8988T (cell line): ENCODE measurements at regions not wholly inside any gene's neighbourhood (a gene's known extent, or its start where the extent isn't known, plus 50 kb on each side); places are given as distances from the start of the nearest gene placed in this dataset.
"Not testable (repeated sequence)": the region's sequence is repeated elsewhere in the genome, so short reads cannot be mapped to it uniquely, and the experiment has no call there.

Experiments
- DNase-seq: peaks from one replicate; pipeline ENCODE4 v3.0.0; 2011

DNA sequence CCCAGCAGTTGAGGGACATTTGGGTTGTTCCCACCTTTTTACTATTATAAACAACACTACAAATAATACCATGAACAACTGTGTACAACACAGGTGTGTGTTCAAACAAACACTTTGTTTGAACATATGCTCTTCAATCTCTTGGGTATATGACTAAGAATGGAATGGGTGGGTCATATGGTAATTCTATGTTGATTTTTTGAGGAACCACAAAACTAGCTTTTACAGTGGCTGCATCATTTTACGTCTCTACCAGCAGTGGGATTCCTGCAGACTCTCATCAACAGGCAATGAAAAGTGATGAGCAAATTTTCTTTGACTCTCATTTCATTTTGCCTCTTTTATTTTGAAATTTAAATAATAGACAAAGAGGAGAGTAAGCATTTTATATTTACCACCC is 116.9 kb upstream of the KLF14 start:
- DNase-seq = no peak

DNA sequence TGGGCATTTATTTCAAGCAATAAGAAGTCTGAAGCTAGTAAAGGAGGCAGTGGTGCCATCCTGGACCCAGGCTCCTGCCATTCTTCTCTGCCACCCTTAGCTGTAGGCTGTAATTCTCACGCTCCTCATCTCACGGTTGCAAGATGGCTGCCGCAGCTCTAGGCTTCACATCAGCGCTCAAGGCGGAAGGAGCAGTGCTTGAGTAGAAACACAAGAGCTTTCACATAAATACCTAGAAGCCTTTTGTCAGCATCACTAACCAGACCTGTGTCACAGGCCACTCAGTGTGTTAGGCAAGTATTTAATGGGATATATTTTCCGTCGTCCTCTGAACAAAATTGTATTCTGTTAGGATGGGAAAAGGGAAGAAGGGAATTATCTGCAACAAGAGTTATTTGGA is 118.9 kb upstream of the KLF14 start:
- no peak for DNase-seq

DNA sequence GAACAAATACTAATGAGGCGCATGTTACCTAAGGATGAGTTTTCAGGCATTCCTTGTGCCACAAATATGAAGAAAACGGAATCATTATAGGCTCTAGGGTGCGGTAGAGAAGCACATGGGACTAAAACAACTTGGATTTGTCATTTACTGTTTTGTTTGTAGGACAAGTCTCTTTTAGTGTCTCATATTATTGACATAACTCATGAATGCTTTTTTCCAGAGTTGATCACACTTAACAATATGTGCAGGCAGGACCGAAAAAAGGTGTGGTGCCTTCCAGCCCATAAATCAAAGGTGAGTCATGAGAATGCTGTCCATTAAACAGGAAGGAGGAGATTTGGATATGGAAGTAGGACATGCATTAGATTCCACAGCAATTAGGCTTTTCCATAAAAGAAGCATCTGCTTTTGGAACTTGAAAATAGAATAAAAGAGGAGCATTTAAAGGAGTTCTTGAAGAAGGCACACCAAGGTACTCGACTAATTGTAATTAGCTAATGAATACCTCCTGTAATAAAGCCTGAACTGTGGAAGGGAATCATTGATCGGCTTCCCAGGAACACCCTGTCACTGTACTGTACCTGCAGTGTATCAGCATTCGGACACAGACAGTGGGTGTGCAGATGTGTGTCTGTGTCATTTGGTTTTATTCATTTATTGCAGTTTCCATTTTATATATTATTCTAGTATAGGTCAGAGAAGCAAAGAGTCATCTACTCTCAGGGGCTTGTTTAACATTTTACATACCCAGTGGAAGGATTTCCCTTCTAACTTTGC is 119.7 kb upstream of the KLF14 start:
- DNase-seq = no peak

DNA sequence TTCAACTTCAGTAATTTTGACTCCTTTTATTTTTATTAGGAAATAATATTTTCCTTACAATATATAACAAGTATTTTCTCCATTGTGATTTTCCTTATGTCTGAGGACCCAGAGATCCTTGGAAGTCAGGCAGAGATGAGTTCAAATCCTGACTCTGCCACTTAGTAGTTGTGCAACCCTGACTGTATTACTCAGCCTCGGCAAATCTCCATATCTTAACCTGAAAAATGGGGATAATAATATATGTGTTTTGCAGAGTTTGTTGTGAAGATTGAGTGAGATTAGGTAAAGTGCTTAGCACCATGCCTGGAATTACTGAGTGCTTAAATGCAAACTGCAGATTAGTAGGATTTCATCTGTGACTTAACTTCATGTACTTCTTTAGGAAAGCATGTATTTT is 120.5 kb upstream of the KLF14 start:
- DNase-seq = no peak

DNA sequence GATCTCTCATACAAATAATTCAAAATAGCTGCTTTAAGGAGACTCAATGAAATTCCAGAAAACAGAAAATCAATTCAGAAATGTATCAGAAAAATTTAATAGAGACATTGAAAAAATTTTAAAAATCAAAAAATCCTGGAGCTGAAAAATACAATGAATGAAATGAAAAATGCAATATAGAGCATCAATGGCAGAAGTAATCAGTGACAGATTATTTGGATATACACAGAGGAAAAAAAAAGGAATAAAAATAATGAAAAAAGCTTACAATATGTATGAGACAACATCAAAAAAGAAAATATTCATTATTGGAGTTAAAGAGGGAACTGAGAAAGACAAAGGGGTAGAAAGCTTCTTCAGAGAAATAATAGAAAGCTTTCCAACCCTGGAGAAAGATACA is 122.9 kb upstream of the KLF14 start:
- no peak for DNase-seq

DNA sequence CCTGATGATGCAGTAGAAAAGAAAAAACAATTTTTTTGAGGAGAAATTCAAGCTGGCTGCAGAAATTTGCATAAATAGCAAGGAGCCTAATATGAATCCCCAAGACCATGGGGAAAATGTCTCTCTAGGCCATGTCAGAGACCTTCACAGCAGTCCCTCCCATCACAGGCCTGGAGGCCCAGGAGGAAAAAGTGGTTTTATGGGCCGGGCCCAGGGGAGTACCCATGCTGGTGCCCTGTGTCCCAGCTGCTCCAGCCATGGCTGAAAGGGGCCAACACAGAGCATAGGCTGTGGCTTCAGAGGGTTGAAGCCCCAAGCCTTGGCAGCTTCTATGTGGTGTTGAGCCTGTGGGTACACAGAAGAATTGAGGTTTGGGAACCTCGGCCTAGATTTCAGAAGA is 126.8 kb upstream of the KLF14 start:
- DNase-seq = not testable (repeated sequence)

DNA sequence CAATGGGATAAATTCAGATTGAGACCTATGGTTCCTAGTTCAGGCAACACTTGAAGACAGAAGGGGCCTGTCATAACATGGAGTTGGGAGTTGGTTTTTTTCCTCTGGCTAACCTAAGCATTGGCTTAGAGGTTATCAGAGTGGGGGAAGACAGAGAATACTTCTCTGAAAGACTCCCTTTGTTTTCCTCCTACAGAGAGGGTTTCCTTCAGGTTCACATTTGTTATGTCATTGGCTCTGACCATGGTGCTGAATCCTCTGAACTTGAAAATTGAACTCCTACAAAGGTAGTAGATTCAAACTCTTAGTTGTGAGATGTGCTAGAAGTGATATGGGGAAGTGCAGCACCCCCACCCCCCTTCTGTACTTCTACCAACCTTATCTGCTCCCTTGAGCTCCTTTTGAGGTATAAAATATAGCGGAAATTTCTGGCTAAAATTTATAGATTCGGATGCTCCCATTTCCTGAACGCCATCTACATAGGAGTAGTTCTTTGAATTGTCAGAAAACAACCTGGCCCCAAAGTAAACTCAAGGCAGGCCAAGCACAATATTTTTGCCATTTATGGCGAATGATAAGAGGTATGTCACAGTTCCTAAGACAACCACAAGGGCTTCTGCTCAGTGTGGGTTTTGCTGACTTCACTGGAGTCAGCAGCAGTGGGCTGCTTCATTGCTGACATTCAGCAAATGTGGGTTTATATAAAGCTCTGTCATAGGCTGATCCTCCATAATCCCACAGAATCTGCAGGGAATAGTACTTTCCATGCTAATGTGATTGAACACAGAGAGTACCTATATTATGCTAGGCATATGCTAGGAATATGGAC is 131.6 kb upstream of the KLF14 start:
- DNase-seq = no peak

DNA sequence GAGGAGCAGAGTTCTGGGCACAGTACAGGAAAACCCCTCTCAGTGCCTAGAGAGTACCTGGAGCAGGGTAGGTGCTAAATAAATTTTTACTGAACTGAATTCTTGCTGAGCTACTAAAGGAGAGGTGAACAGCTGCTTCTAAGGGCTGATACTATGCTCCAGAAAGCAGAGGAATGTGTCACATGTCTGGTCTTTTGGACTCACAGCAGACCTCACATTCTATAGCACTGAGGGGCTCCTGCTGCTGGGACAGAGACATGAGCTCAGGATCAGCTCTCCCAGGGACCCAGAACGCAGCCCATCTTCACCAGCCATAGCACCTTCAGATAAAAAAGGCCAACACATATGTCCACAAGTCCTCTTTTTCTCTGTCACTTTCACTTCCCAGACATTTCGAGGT is 133.0 kb upstream of the KLF14 start:
- DNase-seq = no peak

DNA sequence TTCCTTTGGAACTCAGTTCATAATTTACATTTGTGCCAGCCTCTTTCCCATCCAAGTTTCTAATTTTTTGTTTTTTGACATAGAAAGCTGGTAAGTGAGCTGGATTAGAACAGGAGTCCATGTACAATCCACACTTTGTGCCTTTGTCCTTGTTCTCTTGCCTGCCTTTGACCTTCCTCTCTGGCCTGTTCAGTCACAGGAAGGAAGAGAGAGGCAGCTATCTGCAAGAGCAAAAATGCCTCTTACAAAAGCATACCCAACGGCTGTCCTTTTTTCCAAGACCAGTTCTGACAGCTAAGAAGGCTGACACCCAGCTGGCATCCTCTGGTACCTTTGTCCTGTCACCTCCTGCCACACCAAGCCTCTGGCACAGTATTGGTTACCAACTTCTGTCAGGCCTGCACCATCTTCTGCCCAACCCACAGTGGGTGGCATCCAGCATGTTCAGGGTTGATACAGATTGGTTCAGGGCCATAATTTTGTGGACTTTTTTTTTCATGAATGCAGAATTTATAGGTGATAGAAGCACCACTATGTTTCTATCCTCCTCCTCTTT is 133.7 kb upstream of the KLF14 start:
- no peak for DNase-seq

DNA sequence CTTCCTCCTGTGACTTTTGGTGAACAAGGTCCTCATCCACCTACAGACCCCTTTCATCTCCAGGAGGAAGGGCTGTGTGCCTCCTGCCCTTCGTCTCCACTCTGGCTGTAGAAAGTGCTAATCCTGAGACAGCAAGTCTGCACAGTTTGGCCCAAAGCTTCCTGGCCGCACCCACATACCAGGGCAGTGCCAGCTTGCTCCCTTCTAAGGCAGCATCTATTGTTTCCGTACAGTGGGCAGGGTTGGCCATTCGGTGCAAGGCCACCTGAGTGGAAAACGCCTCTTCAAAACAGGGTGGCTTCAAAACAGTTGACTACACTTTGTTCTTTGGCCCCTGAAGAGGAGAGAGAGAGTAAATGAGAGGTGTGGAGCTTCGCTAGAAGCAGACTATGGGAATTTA is 134.1 kb upstream of the KLF14 start:
- no peak for DNase-seq

DNA sequence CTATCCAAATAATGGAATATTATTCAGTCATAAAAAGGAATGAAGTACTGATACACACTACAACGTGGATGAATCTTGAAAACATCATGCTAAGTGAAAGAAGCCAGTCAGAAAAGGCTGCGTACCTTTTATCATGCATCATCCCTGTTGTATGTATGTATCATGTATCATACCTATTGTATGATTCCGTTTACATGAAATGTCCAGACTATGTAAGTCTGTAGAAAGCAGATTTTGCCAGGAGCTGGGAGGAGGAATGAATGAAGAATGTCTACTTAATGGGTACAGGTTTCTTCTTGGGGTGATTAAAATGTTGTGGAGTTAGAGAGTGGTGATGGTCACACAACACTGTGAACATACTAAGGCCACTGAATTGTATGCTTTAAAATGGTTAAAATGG is 135.9 kb upstream of the KLF14 start:
- no peak for DNase-seq

DNA sequence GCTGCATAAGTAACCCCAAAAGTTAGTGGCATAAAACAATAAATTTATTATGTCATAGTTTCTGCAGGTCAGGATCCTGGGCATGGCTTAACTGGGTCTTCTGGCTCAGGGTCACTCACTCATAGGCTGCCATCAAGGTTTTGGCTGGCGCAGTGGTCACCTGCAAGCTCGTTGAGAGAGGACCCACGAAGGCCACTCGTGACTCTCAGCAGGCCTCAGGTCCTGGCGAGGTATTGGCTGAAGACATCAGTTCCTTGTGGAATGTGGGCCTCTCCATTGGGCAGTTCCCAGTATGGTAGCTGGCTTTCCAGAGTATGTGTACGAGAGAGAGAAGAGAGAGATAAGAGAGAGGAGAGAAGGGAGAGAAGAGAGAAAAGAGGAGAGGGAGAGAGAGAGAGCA is 138.3 kb upstream of the KLF14 start:
- DNase-seq = no peak

DNA sequence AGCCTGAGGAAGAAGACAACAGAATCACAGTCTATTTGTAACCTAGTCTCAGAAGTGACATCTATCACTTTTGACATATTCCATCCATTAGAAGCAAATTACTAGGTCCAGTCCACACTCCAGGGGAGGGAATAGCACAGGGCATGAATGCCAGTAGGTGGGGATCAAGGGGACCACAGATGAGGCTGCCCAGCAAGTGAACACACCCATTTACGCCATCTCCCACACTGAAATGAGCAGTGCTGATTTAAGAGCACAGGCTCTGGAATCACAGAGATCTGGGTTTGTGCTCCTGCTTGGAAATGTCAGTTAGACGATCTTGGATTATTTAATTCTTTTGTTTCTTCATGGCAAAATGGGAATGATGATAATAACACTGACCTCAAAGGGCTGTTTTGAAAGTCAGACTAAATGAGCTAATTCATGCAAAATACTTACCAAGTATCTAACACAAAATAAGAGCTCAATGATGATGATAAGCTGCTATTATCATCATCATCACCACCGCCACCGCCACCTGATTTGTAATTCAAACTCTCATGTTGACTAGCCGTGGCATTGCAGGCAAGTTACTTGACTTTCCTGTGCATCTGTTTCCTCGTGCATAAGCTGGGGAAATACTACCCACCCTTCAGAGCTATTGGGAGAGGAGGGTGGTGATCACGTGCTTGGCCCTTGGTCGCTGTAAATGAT is 138.9 kb upstream of the KLF14 start:
- DNase-seq = no peak

DNA sequence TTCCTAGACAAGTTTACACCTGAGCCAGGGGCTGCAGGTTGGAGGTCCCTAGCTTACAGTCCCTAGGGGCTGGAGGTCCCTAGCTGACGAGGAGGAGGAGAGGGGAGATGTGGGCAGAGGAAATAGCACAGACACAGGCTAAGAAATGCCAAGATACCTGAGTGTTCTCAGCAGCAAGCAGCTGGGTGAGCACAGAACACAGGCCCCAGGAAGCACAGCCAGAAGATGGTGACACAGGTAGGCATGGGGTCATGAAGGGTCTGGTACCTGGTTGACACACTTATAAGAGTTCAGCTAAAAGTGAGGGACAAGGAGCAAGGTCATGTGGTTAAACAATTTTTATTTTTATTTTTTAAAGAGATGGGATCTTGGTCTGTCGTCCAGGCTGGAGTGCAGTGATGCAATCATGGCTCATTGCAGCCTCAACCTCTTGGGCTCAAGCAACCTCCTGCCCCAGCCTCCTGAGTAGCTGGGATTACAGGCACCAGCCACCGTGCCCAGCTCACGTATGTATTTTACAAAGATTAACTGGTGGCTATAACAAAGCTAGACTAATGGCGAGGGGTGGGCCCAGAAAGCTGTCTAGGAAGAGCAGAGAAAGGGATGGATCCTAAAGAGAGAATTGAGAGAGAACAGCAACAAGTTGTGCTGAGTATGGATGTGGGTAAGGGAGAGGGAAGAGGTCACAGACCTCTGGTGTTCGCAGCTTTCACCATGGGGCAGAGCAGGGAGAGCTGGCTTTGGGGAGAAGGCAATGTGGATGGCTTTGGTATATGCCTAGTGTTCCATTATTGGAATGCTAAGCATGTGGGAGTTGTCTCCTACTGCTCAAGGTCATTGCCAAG is 140.3 kb upstream of the KLF14 start:
- DNase-seq = no peak

DNA sequence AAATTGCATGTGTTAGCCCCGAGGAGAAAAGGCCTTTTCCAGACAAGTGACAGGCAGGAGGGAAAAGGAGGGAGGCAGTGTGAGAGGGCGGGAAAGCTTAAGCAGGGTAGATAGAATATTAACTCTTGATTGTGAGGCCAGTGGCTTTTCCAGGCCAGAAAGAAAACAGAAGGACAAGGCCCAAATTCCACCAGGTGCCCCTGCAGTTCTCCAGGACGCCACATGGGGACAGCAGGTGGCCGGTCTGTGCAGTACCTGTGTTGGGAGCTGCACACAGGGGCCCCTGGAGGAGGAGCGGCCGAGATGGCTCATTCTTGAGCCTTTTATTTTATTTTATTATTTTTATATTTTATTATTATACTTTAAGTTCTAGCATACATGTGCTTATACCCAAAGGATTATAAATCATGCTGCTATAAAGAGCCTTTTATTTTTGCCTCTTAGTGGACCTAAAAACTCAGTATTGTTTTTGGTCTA is 141.3 kb upstream of the KLF14 start:
- DNase-seq = no peak

DNA sequence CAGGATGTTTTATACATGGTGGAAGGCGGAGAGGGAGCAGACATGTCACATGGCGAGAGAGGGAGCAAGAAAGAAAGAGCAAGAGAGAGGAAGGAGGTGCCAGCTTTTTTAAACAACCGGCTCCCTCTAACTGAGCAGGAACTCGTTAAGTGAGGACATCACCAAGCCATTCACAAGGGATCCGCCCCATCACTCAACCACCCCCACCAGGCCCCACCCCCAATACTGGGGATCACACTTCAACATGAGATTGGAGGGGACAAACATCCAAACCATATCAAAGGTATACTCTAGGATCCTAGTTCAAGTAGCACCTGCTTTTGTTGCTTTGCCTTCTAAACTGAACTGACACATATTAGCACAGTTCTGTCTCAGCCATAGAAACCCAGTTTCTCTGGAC is 141.9 kb upstream of the KLF14 start:
- DNase-seq = no peak

DNA sequence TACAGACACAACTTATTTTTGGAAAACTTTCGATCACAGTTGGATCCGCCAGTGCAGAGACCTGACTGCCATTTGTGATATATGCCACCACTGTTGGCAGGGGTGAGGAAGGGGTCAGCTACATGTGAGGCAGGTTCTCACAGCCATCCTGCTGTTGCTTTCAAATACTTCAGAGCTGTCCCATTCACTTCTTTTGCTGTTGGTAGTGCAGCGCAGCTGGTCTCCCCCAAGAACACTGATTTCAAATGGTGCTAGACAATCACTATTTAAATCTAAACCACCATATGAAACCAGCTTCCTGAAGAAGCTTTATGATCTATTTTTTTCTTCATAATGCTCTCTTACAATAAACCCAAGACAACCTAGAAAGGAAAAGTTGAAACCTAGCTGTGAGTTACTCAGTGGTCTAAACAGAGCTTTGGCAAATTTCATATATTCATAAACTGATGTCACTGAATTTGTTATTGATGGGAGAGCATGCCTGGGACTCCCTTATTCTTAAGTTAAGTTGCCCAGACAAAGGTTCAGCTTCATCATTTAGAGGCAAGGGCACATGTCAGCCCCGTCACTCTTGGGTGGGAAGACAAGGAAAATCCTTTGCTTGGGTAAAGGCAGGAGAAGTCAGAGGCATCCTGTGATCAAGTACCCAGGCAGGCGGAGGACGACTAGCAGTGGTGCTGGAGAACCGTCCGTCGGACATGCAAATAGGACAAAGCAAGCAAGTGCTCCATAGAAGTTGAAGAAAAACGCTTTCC is 143.4 kb upstream of the KLF14 start:
- DNase-seq = no peak

DNA sequence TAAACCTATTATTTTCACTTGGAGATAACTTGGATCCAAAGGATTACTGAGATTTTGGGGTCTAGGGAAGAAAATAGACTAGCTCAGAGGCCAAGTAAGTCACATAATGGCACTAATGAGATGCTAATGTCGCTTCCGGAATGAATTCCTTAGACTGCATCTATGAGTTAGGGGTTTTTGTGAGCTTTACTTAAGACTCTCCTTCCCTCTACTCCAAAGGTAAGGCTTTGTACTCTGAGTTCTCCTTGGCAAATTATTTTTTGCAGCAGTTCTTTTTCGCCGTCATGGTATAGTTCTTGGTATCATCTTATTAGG is 143.9 kb upstream of the KLF14 start:
- no peak for DNase-seq

DNA sequence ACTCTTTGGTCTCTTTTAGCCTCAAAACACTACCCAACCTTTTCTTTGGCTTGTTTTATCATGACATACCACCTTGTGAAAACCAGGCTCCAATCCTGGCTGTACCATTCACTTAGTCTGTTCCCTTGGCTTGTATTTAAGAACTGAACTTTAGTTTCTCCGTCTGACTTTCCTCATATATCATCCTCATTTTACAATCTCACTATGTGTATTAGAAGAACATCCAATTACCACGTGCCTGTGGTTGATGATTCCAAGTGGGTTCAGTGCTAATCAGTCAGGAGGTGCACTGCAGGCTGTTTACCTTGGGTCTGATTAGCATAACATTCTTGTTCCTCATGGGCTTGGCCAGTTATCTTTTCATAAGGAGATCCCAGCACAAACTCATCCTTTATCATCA is 144.8 kb upstream of the KLF14 start:
- DNase-seq = no peak

DNA sequence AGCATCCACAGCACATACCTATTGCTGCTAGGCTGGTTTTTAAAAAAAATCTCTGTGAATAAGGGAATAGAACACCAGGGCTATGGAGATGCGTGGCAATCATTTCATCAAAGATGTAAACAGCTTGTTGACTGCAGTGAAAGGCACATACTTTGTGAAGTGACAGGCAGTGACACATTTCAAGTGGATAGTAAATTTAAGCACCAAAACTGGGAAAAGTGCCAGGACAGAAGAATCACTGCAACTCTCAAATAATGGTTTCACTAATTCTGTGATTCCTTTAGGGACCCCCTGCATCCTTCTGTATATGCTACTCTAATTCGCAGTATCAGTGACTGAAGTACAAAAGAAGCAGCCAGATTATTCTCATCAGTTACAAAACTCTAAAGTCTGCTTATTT is 145.2 kb upstream of the KLF14 start:
- no peak for DNase-seq

DNA sequence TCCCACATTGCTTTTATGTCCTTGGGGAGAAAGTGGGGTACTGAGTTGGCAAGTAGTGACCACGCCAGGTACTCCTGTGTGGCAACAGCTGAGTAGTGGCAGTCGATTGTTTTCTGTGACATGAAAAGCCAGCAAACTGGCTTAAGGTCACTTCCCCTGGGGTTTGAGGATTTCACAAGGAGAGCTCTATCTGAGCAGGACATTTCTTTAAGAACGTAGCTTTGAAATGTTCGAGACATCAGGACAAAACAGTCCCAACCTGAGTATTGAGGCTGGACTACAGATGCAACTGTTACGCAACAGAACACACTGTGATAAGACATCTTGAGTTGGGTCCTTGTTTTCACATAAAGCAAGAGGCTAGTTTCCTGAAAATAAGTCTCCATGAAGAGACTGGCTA is 146.7 kb upstream of the KLF14 start:
- DNase-seq = no peak
